ENCODE measurements at regions not wholly inside any gene's neighbourhood (a gene's known extent, or its start where the extent isn't known, plus 50 kb on each side); places are given as distances from the start of the nearest gene placed in this dataset.

DNA sequence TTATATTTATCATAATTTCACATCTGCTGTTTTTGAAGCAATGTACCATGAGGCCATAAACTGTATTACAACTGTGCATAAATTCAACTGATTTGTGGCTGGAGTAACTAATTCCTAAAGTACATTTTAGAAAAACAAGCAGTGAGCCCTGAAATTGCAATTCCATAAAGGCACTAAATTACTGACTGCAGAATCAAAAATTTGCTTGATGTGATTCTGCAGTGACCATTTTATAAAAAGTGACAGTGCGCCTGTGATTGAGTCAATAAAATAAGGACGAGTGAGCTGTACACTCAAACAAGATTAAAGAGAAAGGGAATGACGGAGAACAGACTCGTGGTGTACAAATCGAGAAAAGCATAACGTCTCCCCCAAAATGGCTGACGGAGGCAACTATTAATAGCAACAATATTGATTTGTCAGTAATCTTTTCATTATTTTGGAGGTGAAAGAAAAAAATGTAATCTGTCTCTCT, 121.4 kb upstream of the MEIS2 start:
- Histone ChIP-seq H2AFZ (no peak overlapping the region), H3K27me3 (ENCODE audit: insufficient read depth) (no peaks in the 10 kb centered on the region), H3K4me2 (no peak overlapping the region), H3K4me3 (no peak overlapping the region), H4K20me1 (replicated peaks; ENCODE audit: insufficient read depth) (no peaks in the 10 kb centered on the region), H3K9me2 (ENCODE audit: insufficient read depth) (no peaks in the 10 kb centered on the region), H3K27ac (ENCODE audit: low read depth) (no peak overlapping the region), H3K36me3 (ENCODE audit: insufficient read depth) (no peaks in the 10 kb centered on the region), H3F3A (replicated peaks; ENCODE audit: low read depth) (no peaks in the 10 kb centered on the region), H3K4me1 (ENCODE audit: insufficient read depth) (no peaks in the 10 kb centered on the region), H3K79me2 (replicated peaks; ENCODE audit: insufficient read depth) (no peaks in the 10 kb centered on the region)
- Mint-ChIP-seq H3K36me3 (ENCODE audit: low read depth) (no peaks in the 10 kb centered on the region), H3K27ac (no peak overlapping the region), H3K9me3 (no peaks in the 10 kb centered on the region), H3K4me3 (no peak overlapping the region), H3K4me1 (no peaks in the 10 kb centered on the region), H3K27me3 (ENCODE audit: insufficient read depth, low read depth, poor library complexity) (no peaks in the 10 kb centered on the region)
- DNase-seq (ENCODE audit: low spot score) (no peak), ATAC-seq (no peak)
- TF ChIP-seq EZH2 (IDR thresholded peaks at IDR 0.05; ENCODE audit: low read depth, unreplicated experiment) (no peak), JUNB (IDR thresholded peaks at IDR 0.05; ENCODE audit: unreplicated experiment) (no peak), ZNF331 (CRISPR knock-in tag; IDR thresholded peaks at IDR 0.05; ENCODE audit: low read depth) (no peak), CREB1 (CRISPR knock-in tag; IDR thresholded peaks at IDR 0.05; ENCODE audit: low read depth) (no peak), NANOG (IDR thresholded peaks at IDR 0.05; ENCODE audit: borderline replicate concordance) (no peak), STAT1 (IDR thresholded peaks at IDR 0.05; ENCODE audit: unreplicated experiment) (no peak)
- TF ChIP-seq, protein P1, sequence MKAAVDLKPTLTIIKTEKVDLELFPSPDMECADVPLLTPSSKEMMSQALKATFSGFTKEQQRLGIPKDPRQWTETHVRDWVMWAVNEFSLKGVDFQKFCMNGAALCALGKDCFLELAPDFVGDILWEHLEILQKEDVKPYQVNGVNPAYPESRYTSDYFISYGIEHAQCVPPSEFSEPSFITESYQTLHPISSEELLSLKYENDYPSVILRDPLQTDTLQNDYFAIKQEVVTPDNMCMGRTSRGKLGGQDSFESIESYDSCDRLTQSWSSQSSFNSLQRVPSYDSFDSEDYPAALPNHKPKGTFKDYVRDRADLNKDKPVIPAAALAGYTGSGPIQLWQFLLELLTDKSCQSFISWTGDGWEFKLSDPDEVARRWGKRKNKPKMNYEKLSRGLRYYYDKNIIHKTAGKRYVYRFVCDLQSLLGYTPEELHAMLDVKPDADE (IDR thresholded peaks at IDR 0.05), result no peak
- TF ChIP-seq, protein P2, sequence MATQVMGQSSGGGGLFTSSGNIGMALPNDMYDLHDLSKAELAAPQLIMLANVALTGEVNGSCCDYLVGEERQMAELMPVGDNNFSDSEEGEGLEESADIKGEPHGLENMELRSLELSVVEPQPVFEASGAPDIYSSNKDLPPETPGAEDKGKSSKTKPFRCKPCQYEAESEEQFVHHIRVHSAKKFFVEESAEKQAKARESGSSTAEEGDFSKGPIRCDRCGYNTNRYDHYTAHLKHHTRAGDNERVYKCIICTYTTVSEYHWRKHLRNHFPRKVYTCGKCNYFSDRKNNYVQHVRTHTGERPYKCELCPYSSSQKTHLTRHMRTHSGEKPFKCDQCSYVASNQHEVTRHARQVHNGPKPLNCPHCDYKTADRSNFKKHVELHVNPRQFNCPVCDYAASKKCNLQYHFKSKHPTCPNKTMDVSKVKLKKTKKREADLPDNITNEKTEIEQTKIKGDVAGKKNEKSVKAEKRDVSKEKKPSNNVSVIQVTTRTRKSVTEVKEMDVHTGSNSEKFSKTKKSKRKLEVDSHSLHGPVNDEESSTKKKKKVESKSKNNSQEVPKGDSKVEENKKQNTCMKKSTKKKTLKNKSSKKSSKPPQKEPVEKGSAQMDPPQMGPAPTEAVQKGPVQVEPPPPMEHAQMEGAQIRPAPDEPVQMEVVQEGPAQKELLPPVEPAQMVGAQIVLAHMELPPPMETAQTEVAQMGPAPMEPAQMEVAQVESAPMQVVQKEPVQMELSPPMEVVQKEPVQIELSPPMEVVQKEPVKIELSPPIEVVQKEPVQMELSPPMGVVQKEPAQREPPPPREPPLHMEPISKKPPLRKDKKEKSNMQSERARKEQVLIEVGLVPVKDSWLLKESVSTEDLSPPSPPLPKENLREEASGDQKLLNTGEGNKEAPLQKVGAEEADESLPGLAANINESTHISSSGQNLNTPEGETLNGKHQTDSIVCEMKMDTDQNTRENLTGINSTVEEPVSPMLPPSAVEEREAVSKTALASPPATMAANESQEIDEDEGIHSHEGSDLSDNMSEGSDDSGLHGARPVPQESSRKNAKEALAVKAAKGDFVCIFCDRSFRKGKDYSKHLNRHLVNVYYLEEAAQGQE (IDR thresholded peaks at IDR 0.05; ENCODE audit: unreplicated experiment), result no peak
- TF ChIP-seq, protein P3, sequence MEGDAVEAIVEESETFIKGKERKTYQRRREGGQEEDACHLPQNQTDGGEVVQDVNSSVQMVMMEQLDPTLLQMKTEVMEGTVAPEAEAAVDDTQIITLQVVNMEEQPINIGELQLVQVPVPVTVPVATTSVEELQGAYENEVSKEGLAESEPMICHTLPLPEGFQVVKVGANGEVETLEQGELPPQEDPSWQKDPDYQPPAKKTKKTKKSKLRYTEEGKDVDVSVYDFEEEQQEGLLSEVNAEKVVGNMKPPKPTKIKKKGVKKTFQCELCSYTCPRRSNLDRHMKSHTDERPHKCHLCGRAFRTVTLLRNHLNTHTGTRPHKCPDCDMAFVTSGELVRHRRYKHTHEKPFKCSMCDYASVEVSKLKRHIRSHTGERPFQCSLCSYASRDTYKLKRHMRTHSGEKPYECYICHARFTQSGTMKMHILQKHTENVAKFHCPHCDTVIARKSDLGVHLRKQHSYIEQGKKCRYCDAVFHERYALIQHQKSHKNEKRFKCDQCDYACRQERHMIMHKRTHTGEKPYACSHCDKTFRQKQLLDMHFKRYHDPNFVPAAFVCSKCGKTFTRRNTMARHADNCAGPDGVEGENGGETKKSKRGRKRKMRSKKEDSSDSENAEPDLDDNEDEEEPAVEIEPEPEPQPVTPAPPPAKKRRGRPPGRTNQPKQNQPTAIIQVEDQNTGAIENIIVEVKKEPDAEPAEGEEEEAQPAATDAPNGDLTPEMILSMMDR (conservative IDR thresholded peaks at IDR 0.05; ENCODE audit: low read depth in 2 of 2), result no peak
- TF ChIP-seq, protein P4, sequence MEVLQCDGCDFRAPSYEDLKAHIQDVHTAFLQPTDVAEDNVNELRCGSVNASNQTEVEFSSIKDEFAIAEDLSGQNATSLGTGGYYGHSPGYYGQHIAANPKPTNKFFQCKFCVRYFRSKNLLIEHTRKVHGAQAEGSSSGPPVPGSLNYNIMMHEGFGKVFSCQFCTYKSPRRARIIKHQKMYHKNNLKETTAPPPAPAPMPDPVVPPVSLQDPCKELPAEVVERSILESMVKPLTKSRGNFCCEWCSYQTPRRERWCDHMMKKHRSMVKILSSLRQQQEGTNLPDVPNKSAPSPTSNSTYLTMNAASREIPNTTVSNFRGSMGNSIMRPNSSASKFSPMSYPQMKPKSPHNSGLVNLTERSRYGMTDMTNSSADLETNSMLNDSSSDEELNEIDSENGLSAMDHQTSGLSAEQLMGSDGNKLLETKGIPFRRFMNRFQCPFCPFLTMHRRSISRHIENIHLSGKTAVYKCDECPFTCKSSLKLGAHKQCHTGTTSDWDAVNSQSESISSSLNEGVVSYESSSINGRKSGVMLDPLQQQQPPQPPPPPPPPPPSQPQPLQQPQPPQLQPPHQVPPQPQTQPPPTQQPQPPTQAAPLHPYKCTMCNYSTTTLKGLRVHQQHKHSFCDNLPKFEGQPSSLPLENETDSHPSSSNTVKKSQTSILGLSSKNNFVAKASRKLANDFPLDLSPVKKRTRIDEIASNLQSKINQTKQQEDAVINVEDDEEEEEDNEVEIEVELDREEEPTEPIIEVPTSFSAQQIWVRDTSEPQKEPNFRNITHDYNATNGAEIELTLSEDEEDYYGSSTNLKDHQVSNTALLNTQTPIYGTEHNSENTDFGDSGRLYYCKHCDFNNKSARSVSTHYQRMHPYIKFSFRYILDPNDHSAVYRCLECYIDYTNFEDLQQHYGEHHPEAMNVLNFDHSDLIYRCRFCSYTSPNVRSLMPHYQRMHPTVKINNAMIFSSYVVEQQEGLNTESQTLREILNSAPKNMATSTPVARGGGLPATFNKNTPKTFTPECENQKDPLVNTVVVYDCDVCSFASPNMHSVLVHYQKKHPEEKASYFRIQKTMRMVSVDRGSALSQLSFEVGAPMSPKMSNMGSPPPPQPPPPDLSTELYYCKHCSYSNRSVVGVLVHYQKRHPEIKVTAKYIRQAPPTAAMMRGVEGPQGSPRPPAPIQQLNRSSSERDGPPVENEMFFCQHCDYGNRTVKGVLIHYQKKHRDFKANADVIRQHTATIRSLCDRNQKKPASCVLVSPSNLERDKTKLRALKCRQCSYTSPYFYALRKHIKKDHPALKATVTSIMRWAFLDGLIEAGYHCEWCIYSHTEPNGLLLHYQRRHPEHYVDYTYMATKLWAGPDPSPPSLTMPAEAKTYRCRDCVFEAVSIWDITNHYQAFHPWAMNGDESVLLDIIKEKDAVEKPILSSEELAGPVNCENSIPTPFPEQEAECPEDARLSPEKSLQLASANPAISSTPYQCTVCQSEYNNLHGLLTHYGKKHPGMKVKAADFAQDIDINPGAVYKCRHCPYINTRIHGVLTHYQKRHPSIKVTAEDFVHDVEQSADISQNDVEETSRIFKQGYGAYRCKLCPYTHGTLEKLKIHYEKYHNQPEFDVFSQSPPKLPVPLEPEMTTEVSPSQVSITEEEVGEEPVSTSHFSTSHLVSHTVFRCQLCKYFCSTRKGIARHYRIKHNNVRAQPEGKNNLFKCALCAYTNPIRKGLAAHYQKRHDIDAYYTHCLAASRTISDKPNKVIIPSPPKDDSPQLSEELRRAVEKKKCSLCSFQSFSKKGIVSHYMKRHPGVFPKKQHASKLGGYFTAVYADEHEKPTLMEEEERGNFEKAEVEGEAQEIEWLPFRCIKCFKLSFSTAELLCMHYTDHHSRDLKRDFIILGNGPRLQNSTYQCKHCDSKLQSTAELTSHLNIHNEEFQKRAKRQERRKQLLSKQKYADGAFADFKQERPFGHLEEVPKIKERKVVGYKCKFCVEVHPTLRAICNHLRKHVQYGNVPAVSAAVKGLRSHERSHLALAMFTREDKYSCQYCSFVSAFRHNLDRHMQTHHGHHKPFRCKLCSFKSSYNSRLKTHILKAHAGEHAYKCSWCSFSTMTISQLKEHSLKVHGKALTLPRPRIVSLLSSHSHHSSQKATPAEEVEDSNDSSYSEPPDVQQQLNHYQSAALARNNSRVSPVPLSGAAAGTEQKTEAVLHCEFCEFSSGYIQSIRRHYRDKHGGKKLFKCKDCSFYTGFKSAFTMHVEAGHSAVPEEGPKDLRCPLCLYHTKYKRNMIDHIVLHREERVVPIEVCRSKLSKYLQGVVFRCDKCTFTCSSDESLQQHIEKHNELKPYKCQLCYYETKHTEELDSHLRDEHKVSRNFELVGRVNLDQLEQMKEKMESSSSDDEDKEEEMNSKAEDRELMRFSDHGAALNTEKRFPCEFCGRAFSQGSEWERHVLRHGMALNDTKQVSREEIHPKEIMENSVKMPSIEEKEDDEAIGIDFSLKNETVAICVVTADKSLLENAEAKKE (CRISPR knock-in tag; IDR thresholded peaks at IDR 0.05), result no peak

Data from GM23338 (cell line).